ENCODE measurements at regions not wholly inside any gene's neighbourhood (a gene's known extent, or its start where the extent isn't known, plus 50 kb on each side); places are given as distances from the start of the nearest gene placed in this dataset.
"Not testable (repeated sequence)": the region's sequence is repeated elsewhere in the genome, so short reads cannot be mapped to it uniquely, and the experiment has no call there.

GRCh38 chr2:122805346-122805745 is 1049.9 kb downstream of the TSN start:
- DNase-seq (ENCODE audit: low spot score), result no peak

- no peak for DNase-seq (ENCODE audit: low spot score)
Observed at GRCh38 chr2:122808286-122808969, 1053.0 kb downstream of the TSN start.

- DNase-seq (ENCODE audit: low spot score), result not testable (repeated sequence)
Observed at GRCh38 chr2:122812214-122812613, 1056.8 kb downstream of the TSN start.

- no peak for DNase-seq (ENCODE audit: low spot score)
Observed at GRCh38 chr2:122815120-122815519, 1059.7 kb downstream of the TSN start.

- DNase-seq (ENCODE audit: low spot score), result no peak
Observed at GRCh38 chr2:122816803-122817202, 1061.4 kb downstream of the TSN start.

- no peak for DNase-seq (ENCODE audit: low spot score)
Observed at GRCh38 chr2:122822319-122822718, 1066.9 kb downstream of the TSN start.

GRCh38 chr2:122830157-122830556 is 1074.7 kb downstream of the TSN start:
- DNase-seq (ENCODE audit: low spot score), result no peak

GRCh38 chr2:122831649-122832048 is 1076.2 kb downstream of the TSN start:
- no peak for DNase-seq (ENCODE audit: low spot score)

- no peak for DNase-seq (ENCODE audit: low spot score)
Observed at GRCh38 chr2:122843503-122843902, 1088.1 kb downstream of the TSN start.

GRCh38 chr2:122851161-122851560 is 1095.7 kb downstream of the TSN start:
- no peak for DNase-seq (ENCODE audit: low spot score)

- DNase-seq (ENCODE audit: low spot score), result no peak
Observed at GRCh38 chr2:122851972-122852531, 1096.6 kb downstream of the TSN start.

- no peak for DNase-seq (ENCODE audit: low spot score)
Observed at GRCh38 chr2:122856696-122857095, 1101.2 kb downstream of the TSN start.

- no peak for DNase-seq (ENCODE audit: low spot score)
Observed at GRCh38 chr2:122858075-122858702, 1102.7 kb downstream of the TSN start.

GRCh38 chr2:122858813-122859212 is 1103.4 kb downstream of the TSN start:
- DNase-seq (ENCODE audit: low spot score), result no peak

- DNase-seq (ENCODE audit: low spot score), result no peak
Observed at GRCh38 chr2:122859260-122859659, 1103.8 kb downstream of the TSN start.

GRCh38 chr2:122863532-122863931 is 1108.1 kb downstream of the TSN start:
- no peak for DNase-seq (ENCODE audit: low spot score)

- DNase-seq (ENCODE audit: low spot score), result no peak
Observed at GRCh38 chr2:122864728-122865127, 1109.3 kb downstream of the TSN start.

- DNase-seq (ENCODE audit: low spot score), result no peak
Observed at GRCh38 chr2:122866095-122866494, 1110.6 kb downstream of the TSN start.

GRCh38 chr2:122867941-122868340 is 1112.5 kb downstream of the TSN start:
- DNase-seq (ENCODE audit: low spot score), result no peak

- DNase-seq (ENCODE audit: low spot score), result no peak
Observed at GRCh38 chr2:122868646-122869275, 1113.3 kb downstream of the TSN start.

GRCh38 chr2:122873951-122874350 is 1118.5 kb downstream of the TSN start:
- no peak for DNase-seq (ENCODE audit: low spot score)

GRCh38 chr2:122875091-122875865 is 1119.8 kb downstream of the TSN start:
- no peak for DNase-seq (ENCODE audit: low spot score)
